ENCODE measurements at regions not wholly inside any gene's neighbourhood (a gene's known extent, or its start where the extent isn't known, plus 50 kb on each side); places are given as distances from the start of the nearest gene placed in this dataset.
"Not testable (repeated sequence)": the region's sequence is repeated elsewhere in the genome, so short reads cannot be mapped to it uniquely, and the experiment has no call there.

GRCh38 chr3:127043041-127043641 lies 60.2 kb downstream of the PLXNA1 start:
- H3K27me3 ChIP-seq, result no peaks in the 10 kb centered on the region
- no peaks in the 10 kb centered on the region for H3K4me1 ChIP-seq (ENCODE audit: insufficient read depth)
- H3K27ac ChIP-seq, result no peak overlapping the region
- TF ChIP-seq POLR2A (IDR thresholded peaks at IDR 0.05) (no peak), CTCF (IDR thresholded peaks at IDR 0.05) (no peak), EP300 (IDR thresholded peaks at IDR 0.05) (no peak)
- no peak overlapping the region for H3K4me3 ChIP-seq
- WGBS, 3 donors, result 55 to 60% (median 58%) methylated on average over 17 of the region's 17 CpGs
- intact Hi-C loops (cut with DNase I), result no loop called here
- H3K9me3 ChIP-seq, result no peaks in the 10 kb centered on the region
- H3K36me3 ChIP-seq, result no peaks in the 10 kb centered on the region
- peak in 1 of 5 donors; percentile 37 for DNase-seq

- Histone ChIP-seq H3K4me3 (no peak overlapping the region), H3K4me1 (ENCODE audit: insufficient read depth) (no peaks in the 10 kb centered on the region), H3K9me3 (no peaks in the 10 kb centered on the region), H3K36me3 (no peaks in the 10 kb centered on the region), H3K27me3 (no peaks in the 10 kb centered on the region), H3K27ac (no peak overlapping the region)
- intact Hi-C loops (cut with DNase I), result no loop called here
- WGBS, 3 donors, result 51 to 62% (median 60%) methylated on average over 7 of the region's 7 CpGs
- peak in 1 of 5 donors; percentile 23 for DNase-seq
- TF ChIP-seq EP300 (IDR thresholded peaks at IDR 0.05), result no peak
- TF ChIP-seq POLR2A (IDR thresholded peaks at IDR 0.05), result no peak
- TF ChIP-seq CTCF (IDR thresholded peaks at IDR 0.05), result no peak
Observed at GRCh38 chr3:127043731-127044510, 61.0 kb downstream of the PLXNA1 start.

- no peak for TF ChIP-seq POLR2A (IDR thresholded peaks at IDR 0.05)
- TF ChIP-seq EP300 (IDR thresholded peaks at IDR 0.05), result no peak
- TF ChIP-seq CTCF (IDR thresholded peaks at IDR 0.05), result no peak
- no peak overlapping the region for H3K27ac ChIP-seq
- intact Hi-C loops (cut with DNase I), result no loop called here
- no peak overlapping the region for H3K4me3 ChIP-seq
- H3K36me3 ChIP-seq, result no peaks in the 10 kb centered on the region
- peak in 1 of 5 donors; percentile 28 for DNase-seq
- H3K27me3 ChIP-seq, result no peaks in the 10 kb centered on the region
- WGBS, 3 donors, result 40 to 47% (median 45%) methylated on average over 4 of the region's 4 CpGs
- no peaks in the 10 kb centered on the region for H3K9me3 ChIP-seq
- H3K4me1 ChIP-seq (ENCODE audit: insufficient read depth), result no peaks in the 10 kb centered on the region
Observed at GRCh38 chr3:127044996-127045395, 62.1 kb downstream of the PLXNA1 start.

GRCh38 chr3:127045435-127046045 lies 62.6 kb downstream of the PLXNA1 start:
- Histone ChIP-seq H3K27me3 (no peaks in the 10 kb centered on the region), H3K4me1 (ENCODE audit: insufficient read depth) (no peaks in the 10 kb centered on the region), H3K9me3 (no peaks in the 10 kb centered on the region), H3K4me3 (no peak overlapping the region), H3K27ac (no peak overlapping the region), H3K36me3 (no peaks in the 10 kb centered on the region)
- intact Hi-C loops (cut with DNase I), result no loop called here
- 46 to 50% (median 49%) methylated on average over 5 of the region's 5 CpGs for whole genome bisulfite sequencing, 3 donors
- no peak for TF ChIP-seq POLR2A (IDR thresholded peaks at IDR 0.05)
- TF ChIP-seq CTCF (IDR thresholded peaks at IDR 0.05), result no peak
- TF ChIP-seq EP300 (IDR thresholded peaks at IDR 0.05), result no peak
- no peak for DNase-seq

GRCh38 chr3:127046690-127047089 lies 63.8 kb downstream of the PLXNA1 start:
- H3K27ac ChIP-seq; intact Hi-C loops (cut with DNase I); H3K4me1 ChIP-seq (ENCODE audit: insufficient read depth); H3K36me3 ChIP-seq; H3K9me3 ChIP-seq; H3K27me3 ChIP-seq; H3K4me3 ChIP-seq: not testable (repeated sequence)
- 90 to 94% (median 92%) methylated on average over 20 to 28 of the region's 28 CpGs for WGBS, 3 donors
- DNase-seq, result peak in 1 of 5 donors; percentile 13

Measured in ovary (tissue), 7 donors.